H1 (cell line): ENCODE measurements at regions not wholly inside any gene's neighbourhood (a gene's known extent, or its start where the extent isn't known, plus 50 kb on each side); places are given as distances from the start of the nearest gene placed in this dataset.

Experiments used
- EP300 ChIP-seq, 2 experiments: IDR thresholded peaks; 1 replicate in 1 of 2; 2 replicates in 1 of 2; pipeline ENCODE4 v1.6.1; 2011 to 2012; ENCODE audit warnings: low read depth in 2 of 2, low read length in 2 of 2, mild to moderate bottlenecking in 2 of 2, borderline replicate concordance in 1 of 2, inconsistent platforms in 1 of 2, moderate library complexity in 1 of 2
- SP2 ChIP-seq: IDR thresholded peaks from 2 replicates; pipeline ENCODE4 v1.6.1; 2012; ENCODE audit warnings: mild to moderate bottlenecking, low read length, inconsistent platforms

DNA sequence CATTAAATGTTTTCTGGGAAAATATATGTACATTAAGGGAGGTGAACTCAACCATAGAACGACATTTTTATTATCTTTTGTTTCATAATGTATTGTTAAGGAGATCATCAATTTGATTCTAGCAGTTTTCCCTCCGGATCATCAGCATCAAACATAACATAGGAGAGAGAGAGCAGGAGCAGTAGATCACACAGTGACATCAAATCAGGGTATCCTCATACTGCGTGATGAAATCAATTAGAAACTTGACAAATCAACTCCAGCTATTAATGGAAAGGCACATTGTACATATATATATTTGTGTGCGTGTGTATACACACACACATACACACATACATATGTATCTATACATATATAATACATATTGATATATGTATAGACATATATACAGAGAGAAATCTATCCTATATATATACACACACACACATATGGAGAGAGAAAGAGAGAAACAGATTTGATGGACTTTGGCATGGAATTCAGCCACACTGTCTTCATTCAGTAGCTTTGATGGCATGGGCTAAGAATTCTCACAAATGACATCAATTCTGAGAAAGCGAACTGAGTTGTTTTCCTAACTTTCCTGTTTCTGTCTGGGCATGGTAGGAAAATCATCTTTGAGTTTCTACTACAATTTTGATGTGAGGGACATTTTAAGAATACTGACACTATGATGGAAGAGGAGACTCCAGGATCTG, 1302.8 kb upstream of the SEL1L start (continued):
- TF ChIP-seq EP300 (IDR thresholded peaks at IDR 0.05; ENCODE audit: borderline replicate concordance in 1 of 2, low read depth in 2 of 2, low read length in 2 of 2) (no peak), SP2 (no peak)
